Activated T-cell treated with anti-CD3 and anti-CD28 coated beads for 48 hours (primary cell): ENCODE measurements at regions not wholly inside any gene's neighbourhood (a gene's known extent, or its start where the extent isn't known, plus 50 kb on each side); places are given as distances from the start of the nearest gene placed in this dataset.

ENCODE experiments used
- DNase-seq: peaks from one replicate; pipeline ENCODE4 v3.0.0-alpha.2; 2020; ENCODE audit warnings: low read depth

- no peak for DNase-seq
Measured at GRCh38 chr3:177599326-177599725, 402.0 kb upstream of the TBL1XR1 start.

GRCh38 chr3:177599837-177600236 lies 402.6 kb upstream of the TBL1XR1 start:
- no peak for DNase-seq

- DNase-seq = no peak
Measured at GRCh38 chr3:177600411-177600810, 403.1 kb upstream of the TBL1XR1 start.

- no peak for DNase-seq
Measured at GRCh38 chr3:177601152-177601551, 403.9 kb upstream of the TBL1XR1 start.

GRCh38 chr3:177602601-177603147 lies 405.4 kb upstream of the TBL1XR1 start:
- DNase-seq = no peak

- no peak for DNase-seq
Measured at GRCh38 chr3:177603148-177603603, 405.9 kb upstream of the TBL1XR1 start.

- DNase-seq = no peak
Measured at GRCh38 chr3:177604181-177604580, 406.9 kb upstream of the TBL1XR1 start.

GRCh38 chr3:177606891-177607290 lies 409.6 kb upstream of the TBL1XR1 start:
- no peak for DNase-seq

- no peak for DNase-seq
Measured at GRCh38 chr3:177607589-177607988, 410.3 kb upstream of the TBL1XR1 start.

- DNase-seq = no peak
Measured at GRCh38 chr3:177608443-177608842, 411.2 kb upstream of the TBL1XR1 start.

- DNase-seq = no peak
Measured at GRCh38 chr3:177609613-177610012, 412.3 kb upstream of the TBL1XR1 start.

- no peak for DNase-seq
Measured at GRCh38 chr3:177610262-177610661, 413.0 kb upstream of the TBL1XR1 start.

GRCh38 chr3:177610686-177611633 lies 413.7 kb upstream of the TBL1XR1 start:
- no peak for DNase-seq

- no peak for DNase-seq
Measured at GRCh38 chr3:177611752-177612334, 414.6 kb upstream of the TBL1XR1 start.

- DNase-seq = no peak
Measured at GRCh38 chr3:177613901-177614300, 416.6 kb upstream of the TBL1XR1 start.

- no peak for DNase-seq
Measured at GRCh38 chr3:177615015-177615414, 417.7 kb upstream of the TBL1XR1 start.

- DNase-seq = no peak
Measured at GRCh38 chr3:177618873-177619733, 421.8 kb upstream of the TBL1XR1 start.

GRCh38 chr3:177620073-177620472 lies 422.8 kb upstream of the TBL1XR1 start:
- DNase-seq = no peak

- no peak for DNase-seq
Measured at GRCh38 chr3:177622520-177622919, 425.2 kb upstream of the TBL1XR1 start.

GRCh38 chr3:177622982-177623617 lies 425.8 kb upstream of the TBL1XR1 start:
- no peak for DNase-seq
